ENCODE measurements at regions not wholly inside any gene's neighbourhood (a gene's known extent, or its start where the extent isn't known, plus 50 kb on each side); places are given as distances from the start of the nearest gene placed in this dataset.

DNA sequence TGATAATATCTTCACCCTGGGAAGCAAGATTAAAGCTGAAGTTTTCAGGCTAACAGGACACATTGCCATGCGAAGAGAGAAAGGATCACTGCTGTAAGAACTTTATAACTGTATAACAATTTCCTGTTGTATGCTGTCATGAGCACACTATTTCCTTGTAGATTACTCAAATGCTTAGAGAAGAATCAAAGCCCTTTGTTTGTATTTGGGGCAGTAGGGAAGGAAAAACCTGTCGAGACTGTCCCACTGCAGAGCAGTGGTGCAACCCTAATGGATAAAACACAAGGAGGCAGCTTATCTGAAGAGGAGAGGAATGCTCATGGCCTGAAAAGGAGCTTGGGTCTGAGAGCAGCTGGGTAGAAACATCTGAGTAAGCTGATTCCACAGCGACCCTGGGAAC lies 327.7 kb upstream of the NPSR1 start:
- no peaks in the 10 kb centered on the region for H3K4me1 ChIP-seq (ENCODE audit: control insufficient read depth, insufficient read depth, low read depth, low read length)
- no peak overlapping the region for H3K4me3 ChIP-seq (ENCODE audit: insufficient read depth in 1 of 2, low read depth in 1 of 2, low read length in 2 of 2)
- H2BK120ac ChIP-seq (ENCODE audit: low read depth, low read length), result no peak overlapping the region
- no peak for DNase-seq
- H2BK12ac ChIP-seq (ENCODE audit: low read length in 2 of 2), result no peak overlapping the region
- no peak overlapping the region for H4K8ac ChIP-seq (ENCODE audit: low read length)
- H3K27ac ChIP-seq (ENCODE audit: low read length, poor library complexity, severe bottlenecking), result no peak overlapping the region
- H3K4me2 ChIP-seq (ENCODE audit: low read length, poor library complexity, severe bottlenecking), result no peak overlapping the region
- H4K91ac ChIP-seq (ENCODE audit: low read length), result no peak overlapping the region
- no peak overlapping the region for H2BK15ac ChIP-seq (ENCODE audit: low read depth, poor library complexity, severe bottlenecking)
- no peak overlapping the region for H2BK5ac ChIP-seq (ENCODE audit: low read depth, low read length, poor library complexity, severe bottlenecking)
- H2AK5ac ChIP-seq (ENCODE audit: low read length, severe bottlenecking), result no peak overlapping the region
- H3K36me3 ChIP-seq (ENCODE audit: control insufficient read depth in 1 of 2, insufficient read depth in 2 of 2, low read depth in 1 of 2, low read length in 2 of 2), result no peaks in the 10 kb centered on the region
- no peak overlapping the region for H3K14ac ChIP-seq (ENCODE audit: low read length in 2 of 2)
- H3K9me3 ChIP-seq (ENCODE audit: control insufficient read depth, low read length), result no peaks in the 10 kb centered on the region
- H3K9ac ChIP-seq (ENCODE audit: low read length), result no peak overlapping the region
- H3K23ac ChIP-seq (ENCODE audit: low read length in 2 of 2), result no peak overlapping the region
- H2AFZ ChIP-seq (ENCODE audit: low read depth, low read length), result no peak overlapping the region
- no peaks in the 10 kb centered on the region for H3K79me1 ChIP-seq (replicated peaks; ENCODE audit: low read length, poor library complexity, severe bottlenecking)
- no peaks in the 10 kb centered on the region for H3K27me3 ChIP-seq (ENCODE audit: control insufficient read depth in 1 of 2, insufficient read depth in 1 of 2, low read length in 2 of 2)
- WGBS, result 66% methylated on average over 1 of the region's 3 CpGs
- H3K18ac ChIP-seq (ENCODE audit: low read depth in 1 of 2, low read length in 2 of 2), result no peak overlapping the region
- no peak overlapping the region for H3K4ac ChIP-seq (ENCODE audit: low read depth in 1 of 2, low read length in 2 of 2)

- Histone ChIP-seq H3K4me1 (ENCODE audit: control insufficient read depth, insufficient read depth, low read depth, low read length) (no peaks in the 10 kb centered on the region), H3K14ac (ENCODE audit: low read length in 2 of 2) (no peak overlapping the region), H2BK15ac (ENCODE audit: low read depth, poor library complexity, severe bottlenecking) (no peak overlapping the region), H3K4ac (ENCODE audit: low read depth in 1 of 2, low read length in 2 of 2) (no peak overlapping the region), H3K4me2 (ENCODE audit: low read length, poor library complexity, severe bottlenecking) (no peak overlapping the region), H2AFZ (ENCODE audit: low read depth, low read length) (no peak overlapping the region), H3K36me3 (ENCODE audit: control insufficient read depth in 1 of 2, insufficient read depth in 2 of 2, low read depth in 1 of 2, low read length in 2 of 2) (no peaks in the 10 kb centered on the region), H3K23ac (ENCODE audit: low read length in 2 of 2) (no peak overlapping the region), H3K27me3 (ENCODE audit: control insufficient read depth in 1 of 2, insufficient read depth in 1 of 2, low read length in 2 of 2) (no peaks in the 10 kb centered on the region), H4K91ac (ENCODE audit: low read length) (no peak overlapping the region), H3K18ac (ENCODE audit: low read depth in 1 of 2, low read length in 2 of 2) (no peak overlapping the region), H2BK12ac (ENCODE audit: low read length in 2 of 2) (no peak overlapping the region), H3K27ac (ENCODE audit: low read length, poor library complexity, severe bottlenecking) (no peak overlapping the region), H3K9ac (ENCODE audit: low read length) (no peak overlapping the region), H3K9me3 (ENCODE audit: control insufficient read depth, low read length) (no peaks in the 10 kb centered on the region), H2BK5ac (ENCODE audit: low read depth, low read length, poor library complexity, severe bottlenecking) (no peak overlapping the region), H3K4me3 (ENCODE audit: insufficient read depth in 1 of 2, low read depth in 1 of 2, low read length in 2 of 2) (no peak overlapping the region), H3K79me1 (replicated peaks; ENCODE audit: low read length, poor library complexity, severe bottlenecking) (no peaks in the 10 kb centered on the region), H4K8ac (ENCODE audit: low read length) (no peak overlapping the region), H2AK5ac (ENCODE audit: low read length, severe bottlenecking) (no peak overlapping the region), H2BK120ac (ENCODE audit: low read depth, low read length) (no peak overlapping the region)
- 70% methylated on average over 2 of the region's 2 CpGs for WGBS
- DNase-seq, result no peak
Measured at GRCh38 chr7:34331102-34331501, 326.9 kb upstream of the NPSR1 start.

- no peak overlapping the region for H3K27ac ChIP-seq (ENCODE audit: low read length, poor library complexity, severe bottlenecking)
- no peak overlapping the region for H2BK120ac ChIP-seq (ENCODE audit: low read depth, low read length)
- H3K14ac ChIP-seq (ENCODE audit: low read length in 2 of 2), result no peak overlapping the region
- no peak overlapping the region for H2BK12ac ChIP-seq (ENCODE audit: low read length in 2 of 2)
- H3K4me3 ChIP-seq (ENCODE audit: insufficient read depth in 1 of 2, low read depth in 1 of 2, low read length in 2 of 2), result no peak overlapping the region
- no peak overlapping the region for H2BK15ac ChIP-seq (ENCODE audit: low read depth, poor library complexity, severe bottlenecking)
- no peak overlapping the region for H3K23ac ChIP-seq (ENCODE audit: low read length in 2 of 2)
- no peak overlapping the region for H4K8ac ChIP-seq (ENCODE audit: low read length)
- H3K79me1 ChIP-seq (replicated peaks; ENCODE audit: low read length, poor library complexity, severe bottlenecking), result no peaks in the 10 kb centered on the region
- WGBS, result 84% methylated on average over 4 of the region's 4 CpGs
- no peaks in the 10 kb centered on the region for H3K9me3 ChIP-seq (ENCODE audit: control insufficient read depth, low read length)
- no peak overlapping the region for H3K4me2 ChIP-seq (ENCODE audit: low read length, poor library complexity, severe bottlenecking)
- no peaks in the 10 kb centered on the region for H3K4me1 ChIP-seq (ENCODE audit: control insufficient read depth, insufficient read depth, low read depth, low read length)
- H3K36me3 ChIP-seq (ENCODE audit: control insufficient read depth in 1 of 2, insufficient read depth in 2 of 2, low read depth in 1 of 2, low read length in 2 of 2), result no peaks in the 10 kb centered on the region
- no peak overlapping the region for H3K9ac ChIP-seq (ENCODE audit: low read length)
- no peak overlapping the region for H2AFZ ChIP-seq (ENCODE audit: low read depth, low read length)
- no peak overlapping the region for H3K4ac ChIP-seq (ENCODE audit: low read depth in 1 of 2, low read length in 2 of 2)
- H3K27me3 ChIP-seq (ENCODE audit: control insufficient read depth in 1 of 2, insufficient read depth in 1 of 2, low read length in 2 of 2), result no peaks in the 10 kb centered on the region
- H4K91ac ChIP-seq (ENCODE audit: low read length), result no peak overlapping the region
- no peak for DNase-seq
- H2AK5ac ChIP-seq (ENCODE audit: low read length, severe bottlenecking), result no peak overlapping the region
- H3K18ac ChIP-seq (ENCODE audit: low read depth in 1 of 2, low read length in 2 of 2), result no peak overlapping the region
- no peak overlapping the region for H2BK5ac ChIP-seq (ENCODE audit: low read depth, low read length, poor library complexity, severe bottlenecking)
Measured at GRCh38 chr7:34332006-34332405, 326.0 kb upstream of the NPSR1 start.

GRCh38 chr7:34333184-34333583 lies 324.8 kb upstream of the NPSR1 start:
- H2BK120ac ChIP-seq (ENCODE audit: low read depth, low read length), result no peak overlapping the region
- H3K18ac ChIP-seq (ENCODE audit: low read depth in 1 of 2, low read length in 2 of 2), result no peak overlapping the region
- H3K14ac ChIP-seq (ENCODE audit: low read length in 2 of 2), result no peak overlapping the region
- no peaks in the 10 kb centered on the region for H3K79me1 ChIP-seq (replicated peaks; ENCODE audit: low read length, poor library complexity, severe bottlenecking)
- no peaks in the 10 kb centered on the region for H3K4me1 ChIP-seq (ENCODE audit: control insufficient read depth, insufficient read depth, low read depth, low read length)
- H3K4me2 ChIP-seq (ENCODE audit: low read length, poor library complexity, severe bottlenecking), result no peak overlapping the region
- no peak for DNase-seq
- H2AFZ ChIP-seq (ENCODE audit: low read depth, low read length), result no peak overlapping the region
- no peak overlapping the region for H3K4me3 ChIP-seq (ENCODE audit: insufficient read depth in 1 of 2, low read depth in 1 of 2, low read length in 2 of 2)
- no peak overlapping the region for H2AK5ac ChIP-seq (ENCODE audit: low read length, severe bottlenecking)
- H3K9ac ChIP-seq (ENCODE audit: low read length), result no peak overlapping the region
- no peak overlapping the region for H3K4ac ChIP-seq (ENCODE audit: low read depth in 1 of 2, low read length in 2 of 2)
- H3K36me3 ChIP-seq (ENCODE audit: control insufficient read depth in 1 of 2, insufficient read depth in 2 of 2, low read depth in 1 of 2, low read length in 2 of 2), result no peaks in the 10 kb centered on the region
- no peak overlapping the region for H4K91ac ChIP-seq (ENCODE audit: low read length)
- 72% methylated on average over 2 of the region's 2 CpGs for WGBS
- H3K9me3 ChIP-seq (ENCODE audit: control insufficient read depth, low read length), result no peaks in the 10 kb centered on the region
- no peak overlapping the region for H4K8ac ChIP-seq (ENCODE audit: low read length)
- H2BK12ac ChIP-seq (ENCODE audit: low read length in 2 of 2), result no peak overlapping the region
- no peaks in the 10 kb centered on the region for H3K27me3 ChIP-seq (ENCODE audit: control insufficient read depth in 1 of 2, insufficient read depth in 1 of 2, low read length in 2 of 2)
- no peak overlapping the region for H2BK5ac ChIP-seq (ENCODE audit: low read depth, low read length, poor library complexity, severe bottlenecking)
- H2BK15ac ChIP-seq (ENCODE audit: low read depth, poor library complexity, severe bottlenecking), result no peak overlapping the region
- H3K23ac ChIP-seq (ENCODE audit: low read length in 2 of 2), result no peak overlapping the region
- no peak overlapping the region for H3K27ac ChIP-seq (ENCODE audit: low read length, poor library complexity, severe bottlenecking)

All from mesenchymal stem cell (in vitro differentiated cells and primary cell).